Endometrium (tissue), 2 donors: ENCODE measurements at regions not wholly inside any gene's neighbourhood (a gene's known extent, or its start where the extent isn't known, plus 50 kb on each side); places are given as distances from the start of the nearest gene placed in this dataset.
A peak's percentile ranks its signal among the peaks of the same experiment; 100 is the strongest.

Experiments used
- FAIRE-seq: peaks from 2 replicates; lab custom pipeline; 2012; peaks lifted over from hg19 to GRCh38; lab: Jason Lieb, UNC
- donor health status: control.
- donor health status: control.

GRCh38 chr6:92945799-92946198, 473.6 kb downstream of the EPHA7 start:
- no peak for FAIRE-seq

- FAIRE-seq, result no peak
These were observed 475.2 kb downstream of the EPHA7 start for GRCh38 chr6:92944132-92944531.

GRCh38 chr6:92942549-92942948, 476.8 kb downstream of the EPHA7 start:
- FAIRE-seq, result no peak

- FAIRE-seq, result no peak
These were observed 484.7 kb downstream of the EPHA7 start for GRCh38 chr6:92934625-92935024.

- FAIRE-seq, result no peak
These were observed 489.2 kb downstream of the EPHA7 start for GRCh38 chr6:92930171-92930570.

- FAIRE-seq, result no peak
These were observed 497.0 kb downstream of the EPHA7 start for GRCh38 chr6:92922216-92922806.

GRCh38 chr6:92915466-92915865, 503.9 kb downstream of the EPHA7 start:
- no peak for FAIRE-seq

- no peak for FAIRE-seq
These were observed 508.1 kb downstream of the EPHA7 start for GRCh38 chr6:92911301-92911700.

- FAIRE-seq, result peak; percentile 43
These were observed 508.7 kb downstream of the EPHA7 start for GRCh38 chr6:92910646-92911045.

GRCh38 chr6:92906385-92906784, 513.0 kb downstream of the EPHA7 start:
- FAIRE-seq, result peak; percentile 91

GRCh38 chr6:92893741-92894140, 525.6 kb downstream of the EPHA7 start:
- FAIRE-seq, result no peak

GRCh38 chr6:92892626-92893170, 526.7 kb downstream of the EPHA7 start:
- no peak for FAIRE-seq

GRCh38 chr6:92888316-92888715, 531.0 kb downstream of the EPHA7 start:
- no peak for FAIRE-seq

- FAIRE-seq, result no peak
These were observed 531.5 kb downstream of the EPHA7 start for GRCh38 chr6:92887871-92888270.

GRCh38 chr6:92879526-92879925, 539.8 kb downstream of the EPHA7 start:
- no peak for FAIRE-seq

- FAIRE-seq, result no peak
These were observed 554.3 kb downstream of the EPHA7 start for GRCh38 chr6:92864966-92865555.

GRCh38 chr6:92849636-92850035, 569.7 kb downstream of the EPHA7 start:
- FAIRE-seq, result no peak

GRCh38 chr6:92848901-92849300, 570.5 kb downstream of the EPHA7 start:
- FAIRE-seq, result no peak

- no peak for FAIRE-seq
These were observed 570.9 kb downstream of the EPHA7 start for GRCh38 chr6:92848459-92848858.

GRCh38 chr6:92847988-92848387, 571.4 kb downstream of the EPHA7 start:
- no peak for FAIRE-seq

GRCh38 chr6:92840246-92840930, 579.0 kb downstream of the EPHA7 start:
- no peak for FAIRE-seq

GRCh38 chr6:92828788-92829187, 590.6 kb downstream of the EPHA7 start:
- FAIRE-seq, result peak; percentile 65

- no peak for FAIRE-seq
These were observed 592.3 kb downstream of the EPHA7 start for GRCh38 chr6:92827104-92827503.
